ENCODE measurements at regions not wholly inside any gene's neighbourhood (a gene's known extent, or its start where the extent isn't known, plus 50 kb on each side); places are given as distances from the start of the nearest gene placed in this dataset.
"Not testable (repeated sequence)": the region's sequence is repeated elsewhere in the genome, so short reads cannot be mapped to it uniquely, and the experiment has no call there.

DNA sequence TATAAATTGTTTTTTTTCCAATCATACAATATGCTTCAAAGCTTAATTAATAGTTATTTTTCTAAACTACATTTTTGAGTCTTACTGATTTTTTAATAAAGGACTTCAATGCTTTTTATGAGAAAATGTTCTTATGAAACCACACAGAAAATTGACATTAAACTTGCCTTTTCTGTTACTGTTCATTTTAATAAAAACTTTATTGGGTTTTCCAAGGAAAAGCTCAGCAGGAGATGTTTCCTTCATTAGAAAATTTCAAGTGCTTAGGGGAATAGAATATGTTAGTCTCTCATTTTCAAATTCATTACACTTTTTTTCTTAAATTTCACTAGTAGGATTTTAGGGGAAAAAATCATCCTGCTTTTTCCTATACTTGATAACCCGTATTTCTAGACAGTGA is 711.4 kb downstream of the DIPK2A start:
- Mint-ChIP-seq H3K9me3 (no peaks in the 10 kb centered on the region), H3K36me3 (ENCODE audit: low read depth) (no peaks in the 10 kb centered on the region), H3K4me3 (no peak overlapping the region), H3K4me1 (ENCODE audit: low read depth) (no peaks in the 10 kb centered on the region), H3K27ac (no peak overlapping the region), H3K27me3 (ENCODE audit: insufficient read depth) (no peaks in the 10 kb centered on the region)
- intact Hi-C loops (cut with micrococcal nuclease), result no loop called here
- DNase-seq (ENCODE audit: low spot score), result no peak

GRCh38 chr3:144687862-144688261 is 716.2 kb downstream of the DIPK2A start:
- no peaks in the 10 kb centered on the region for H3K27me3 Mint-ChIP-seq (ENCODE audit: insufficient read depth)
- no peak overlapping the region for H3K4me3 Mint-ChIP-seq
- DNase-seq (ENCODE audit: low spot score), result no peak
- H3K36me3 Mint-ChIP-seq (ENCODE audit: low read depth), result no peaks in the 10 kb centered on the region
- intact Hi-C loops (cut with micrococcal nuclease), result no loop called here
- H3K9me3 Mint-ChIP-seq, result no peaks in the 10 kb centered on the region
- H3K4me1 Mint-ChIP-seq (ENCODE audit: low read depth), result no peaks in the 10 kb centered on the region
- no peak overlapping the region for H3K27ac Mint-ChIP-seq

GRCh38 chr3:144692488-144692887 is 720.9 kb downstream of the DIPK2A start:
- intact Hi-C loops (cut with micrococcal nuclease), result no loop called here
- no peaks in the 10 kb centered on the region for H3K9me3 Mint-ChIP-seq
- H3K4me3 Mint-ChIP-seq, result no peak overlapping the region
- H3K4me1 Mint-ChIP-seq (ENCODE audit: low read depth), result no peaks in the 10 kb centered on the region
- H3K36me3 Mint-ChIP-seq (ENCODE audit: low read depth), result no peaks in the 10 kb centered on the region
- no peaks in the 10 kb centered on the region for H3K27me3 Mint-ChIP-seq (ENCODE audit: insufficient read depth)
- no peak overlapping the region for H3K27ac Mint-ChIP-seq
- no peak for DNase-seq (ENCODE audit: low spot score)

GRCh38 chr3:144708437-144708836 is 736.8 kb downstream of the DIPK2A start:
- Mint-ChIP-seq H3K9me3 (no peaks in the 10 kb centered on the region), H3K36me3 (ENCODE audit: low read depth) (no peaks in the 10 kb centered on the region), H3K27ac (no peak overlapping the region), H3K4me1 (ENCODE audit: low read depth) (no peaks in the 10 kb centered on the region), H3K27me3 (ENCODE audit: insufficient read depth) (no peaks in the 10 kb centered on the region), H3K4me3 (no peak overlapping the region)
- intact Hi-C loops (cut with micrococcal nuclease), result no loop called here
- DNase-seq (ENCODE audit: low spot score), result no peak

DNA sequence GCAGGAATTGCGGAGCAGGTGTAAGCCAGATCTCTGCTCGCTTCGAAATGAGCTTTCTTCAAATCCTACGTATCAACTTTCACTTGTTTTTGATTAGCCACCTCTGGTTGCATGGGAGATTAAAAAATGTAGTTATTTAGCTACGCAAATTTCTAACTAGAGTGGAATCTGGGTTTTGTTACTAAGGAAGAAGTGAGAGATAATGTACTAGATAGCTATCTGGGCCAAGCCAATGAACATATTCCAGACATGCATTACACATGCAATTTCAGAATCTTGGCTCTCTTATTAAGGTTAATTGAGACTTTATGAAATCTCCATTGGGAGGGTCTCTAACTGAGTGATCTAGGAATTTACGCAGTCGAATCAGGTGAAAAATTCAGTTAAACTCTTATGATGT is 765.7 kb downstream of the DIPK2A start:
- DNase-seq (ENCODE audit: low spot score), result no peak
- Mint-ChIP-seq H3K4me3 (no peak overlapping the region), H3K27me3 (ENCODE audit: insufficient read depth) (no peaks in the 10 kb centered on the region), H3K36me3 (ENCODE audit: low read depth) (no peaks in the 10 kb centered on the region), H3K4me1 (ENCODE audit: low read depth) (no peaks in the 10 kb centered on the region), H3K27ac (no peak overlapping the region), H3K9me3 (peaks cover 3% of the 10 kb centered on the region)
- intact Hi-C loops (cut with micrococcal nuclease), result no loop called here

DNA sequence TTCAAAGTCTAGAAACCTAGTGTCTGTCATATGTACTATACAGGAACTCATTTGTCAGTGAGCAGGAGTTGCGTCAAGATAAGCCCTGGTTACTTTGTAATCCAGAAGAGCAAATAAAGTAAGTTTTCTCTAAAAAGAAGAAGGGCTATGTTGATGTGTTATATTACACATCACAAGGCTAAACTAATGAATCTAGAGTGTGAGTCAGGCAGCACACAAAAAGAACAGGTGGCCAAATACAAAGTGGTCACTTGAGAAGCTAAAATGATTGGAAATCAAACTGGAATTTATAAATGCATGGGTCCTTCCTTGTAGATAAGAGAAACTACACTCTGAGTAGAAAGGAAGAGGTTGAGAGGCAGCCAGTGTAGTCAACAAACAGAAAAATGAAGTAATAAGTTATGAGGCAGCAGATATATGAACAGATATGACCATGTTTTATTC is 771.6 kb downstream of the DIPK2A start:
- no peaks in the 10 kb centered on the region for H3K4me1 Mint-ChIP-seq (ENCODE audit: low read depth)

GRCh38 chr3:144744473-144744872 is 772.9 kb downstream of the DIPK2A start:
- Mint-ChIP-seq H3K4me3 (no peak overlapping the region), H3K36me3 (ENCODE audit: low read depth) (no peaks in the 10 kb centered on the region), H3K27ac (no peak overlapping the region), H3K4me1 (ENCODE audit: low read depth) (no peaks in the 10 kb centered on the region), H3K27me3 (ENCODE audit: insufficient read depth) (no peaks in the 10 kb centered on the region), H3K9me3 (peaks cover 3% of the 10 kb centered on the region)
- intact Hi-C loops (cut with micrococcal nuclease), result no loop called here
- DNase-seq (ENCODE audit: low spot score), result no peak

More for the DNA sequence above, 771.6 kb downstream of the DIPK2A start:
- no peak for DNase-seq (ENCODE audit: low spot score)
- Mint-ChIP-seq H3K27me3 (ENCODE audit: insufficient read depth) (no peaks in the 10 kb centered on the region), H3K27ac (no peak overlapping the region), H3K9me3 (peaks cover 3% of the 10 kb centered on the region), H3K36me3 (ENCODE audit: low read depth) (no peaks in the 10 kb centered on the region), H3K4me3 (no peak overlapping the region)
- intact Hi-C loops (cut with micrococcal nuclease), result no loop called here

GRCh38 chr3:144746631-144747030 is 775.0 kb downstream of the DIPK2A start:
- H3K27ac Mint-ChIP-seq, result no peak overlapping the region
- peaks cover 3% of the 10 kb centered on the region for H3K9me3 Mint-ChIP-seq
- no peaks in the 10 kb centered on the region for H3K36me3 Mint-ChIP-seq (ENCODE audit: low read depth)
- no peaks in the 10 kb centered on the region for H3K27me3 Mint-ChIP-seq (ENCODE audit: insufficient read depth)
- no peak overlapping the region for H3K4me3 Mint-ChIP-seq
- H3K4me1 Mint-ChIP-seq (ENCODE audit: low read depth), result no peaks in the 10 kb centered on the region
- intact Hi-C loops (cut with micrococcal nuclease), result no loop called here
- DNase-seq (ENCODE audit: low spot score), result no peak

- intact Hi-C loops (cut with micrococcal nuclease); H3K4me1 Mint-ChIP-seq (ENCODE audit: low read depth); H3K27ac Mint-ChIP-seq; DNase-seq (ENCODE audit: low spot score); H3K9me3 Mint-ChIP-seq; H3K27me3 Mint-ChIP-seq (ENCODE audit: insufficient read depth); H3K36me3 Mint-ChIP-seq (ENCODE audit: low read depth); H3K4me3 Mint-ChIP-seq: not testable (repeated sequence)
Measured at GRCh38 chr3:144749536-144750253, 778.1 kb downstream of the DIPK2A start.

DNA sequence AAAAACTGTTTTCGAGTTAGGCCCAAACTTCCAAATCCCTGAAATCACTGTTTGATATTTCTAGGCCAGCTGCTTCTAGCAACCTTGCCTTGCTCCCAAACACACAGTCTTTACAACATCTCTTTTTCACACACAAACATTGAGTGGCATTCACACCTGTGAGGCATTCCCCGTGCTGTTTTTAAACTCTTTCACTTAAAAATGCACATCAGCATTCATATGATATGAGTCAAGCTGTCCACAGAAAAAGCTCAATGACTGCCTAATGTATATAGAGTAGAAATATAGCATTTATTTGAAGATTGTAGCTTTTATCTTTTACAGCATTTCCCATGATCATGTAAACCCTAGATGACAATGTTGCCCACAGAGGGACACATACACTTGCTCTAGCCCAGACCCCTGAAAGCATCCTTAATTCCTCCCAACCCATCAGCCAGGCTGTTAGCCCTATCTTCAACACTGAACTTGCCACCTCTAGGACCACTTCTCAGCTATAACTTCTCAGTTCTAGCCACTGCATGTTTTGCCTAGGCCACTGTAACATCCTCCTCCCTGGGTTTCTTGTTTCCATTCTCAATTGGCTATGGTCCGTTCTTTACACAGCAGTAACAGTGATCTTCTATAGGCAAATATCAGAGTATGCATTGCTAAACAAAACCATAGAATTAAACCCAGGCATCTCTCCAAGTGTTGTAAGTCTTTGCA is 782.6 kb downstream of the DIPK2A start:
- Mint-ChIP-seq H3K9me3 (no peaks in the 10 kb centered on the region), H3K27ac (no peak overlapping the region), H3K4me3 (no peak overlapping the region), H3K4me1 (ENCODE audit: low read depth) (no peaks in the 10 kb centered on the region), H3K36me3 (ENCODE audit: low read depth) (no peaks in the 10 kb centered on the region), H3K27me3 (ENCODE audit: insufficient read depth) (no peaks in the 10 kb centered on the region)
- intact Hi-C loops (cut with micrococcal nuclease), result no loop called here
- DNase-seq (ENCODE audit: low spot score), result no peak

GRCh38 chr3:144756704-144757440 is 785.2 kb downstream of the DIPK2A start:
- intact Hi-C loops (cut with micrococcal nuclease), result no loop called here
- Mint-ChIP-seq H3K27me3 (ENCODE audit: insufficient read depth) (no peaks in the 10 kb centered on the region), H3K27ac (no peak overlapping the region), H3K4me1 (ENCODE audit: low read depth) (no peaks in the 10 kb centered on the region), H3K9me3 (no peaks in the 10 kb centered on the region), H3K36me3 (ENCODE audit: low read depth) (no peaks in the 10 kb centered on the region), H3K4me3 (no peak overlapping the region)
- DNase-seq (ENCODE audit: low spot score), result no peak

- H3K27me3 Mint-ChIP-seq (ENCODE audit: insufficient read depth), result no peaks in the 10 kb centered on the region
- intact Hi-C loops (cut with micrococcal nuclease), result no loop called here
- H3K4me3 Mint-ChIP-seq, result no peak overlapping the region
- H3K36me3 Mint-ChIP-seq (ENCODE audit: low read depth), result no peaks in the 10 kb centered on the region
- no peak overlapping the region for H3K27ac Mint-ChIP-seq
- H3K9me3 Mint-ChIP-seq, result no peaks in the 10 kb centered on the region
- no peak for DNase-seq (ENCODE audit: low spot score)
- H3K4me1 Mint-ChIP-seq (ENCODE audit: low read depth), result no peaks in the 10 kb centered on the region
Measured at GRCh38 chr3:144760831-144761230, 789.2 kb downstream of the DIPK2A start.

DNA sequence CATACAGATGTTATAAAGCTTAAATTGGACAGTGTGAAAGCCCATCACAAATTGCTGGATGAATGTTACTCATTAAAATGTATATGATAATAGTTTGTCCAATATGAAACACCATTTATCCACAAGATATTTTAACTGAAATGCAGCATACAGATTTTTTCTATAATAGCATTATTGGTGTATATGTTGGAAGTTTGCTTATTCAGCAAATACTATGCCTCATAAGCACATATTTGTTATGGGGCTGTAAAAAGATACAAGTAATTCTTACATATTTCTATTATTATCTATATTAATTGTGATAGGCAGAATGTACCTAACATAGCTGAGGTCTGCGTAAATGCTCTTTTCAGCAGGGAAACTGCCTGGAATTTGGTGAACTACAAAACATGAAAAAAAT is 790.5 kb downstream of the DIPK2A start:
- no peaks in the 10 kb centered on the region for H3K27me3 Mint-ChIP-seq (ENCODE audit: insufficient read depth)
- no peak overlapping the region for H3K27ac Mint-ChIP-seq
- DNase-seq (ENCODE audit: low spot score), result no peak
- intact Hi-C loops (cut with micrococcal nuclease), result no loop called here
- no peaks in the 10 kb centered on the region for H3K4me1 Mint-ChIP-seq (ENCODE audit: low read depth)
- no peaks in the 10 kb centered on the region for H3K36me3 Mint-ChIP-seq (ENCODE audit: low read depth)
- no peaks in the 10 kb centered on the region for H3K9me3 Mint-ChIP-seq
- H3K4me3 Mint-ChIP-seq, result no peak overlapping the region
